ENCODE measurements at regions not wholly inside any gene's neighbourhood (a gene's known extent, or its start where the extent isn't known, plus 50 kb on each side); places are given as distances from the start of the nearest gene placed in this dataset.

GRCh38 chr9:115369322-115369957 is 251.5 kb upstream of the TNC start:
- Histone ChIP-seq H3K27ac (ENCODE audit: low read length) (no peak overlapping the region), H3K36me3 (ENCODE audit: control insufficient read depth, insufficient read depth, low read length) (no peaks in the 10 kb centered on the region; the same call in 1 of the 2 replicates), H3K4me3 (ENCODE audit: low read depth in 2 of 2, low read length in 2 of 2) (no peak overlapping the region), H3K4me1 (ENCODE audit: control insufficient read depth, insufficient read depth, low read length) (no peaks in the 10 kb centered on the region; the same call in 1 of the 2 replicates), H3K9me3 (ENCODE audit: control insufficient read depth, insufficient read depth, low read depth, low read length) (no peaks in the 10 kb centered on the region), H3K27me3 (ENCODE audit: control insufficient read depth, insufficient read depth, low read length) (no peaks in the 10 kb centered on the region)
- in situ Hi-C loops (cut with HindIII; ENCODE audit: low pct_unique_long_range_greater_than_20kb, low sequenced_read_pairs) (no loop called here), intact Hi-C loops (cut with micrococcal nuclease; ENCODE audit: unreplicated experiment) (no loop called here)
- ChIA-PET POLR2A (interaction anchor here (0.7 kb wide), 1 partner anchor 10 kb away, joined by 3 read pairs; no protein-coding TSS in a partner anchor), CTCF (no interaction called here)
- ATAC-seq (no peak), DNase-seq (ENCODE audit: low read depth, low spot score) (no peak)
- BruUV-seq (replicated peaks), result no TSS peak
- TF ChIP-seq SIN3A (IDR thresholded peaks at IDR 0.05; ENCODE audit: borderline replicate concordance, insufficient read depth, low read depth, low read length) (no peak), TCF7L2 (IDR thresholded peaks at IDR 0.05; ENCODE audit: low read depth, low read length) (peak; percentile 74)

GRCh38 chr9:115373000-115373709 is 255.2 kb upstream of the TNC start:
- POLR2A ChIA-PET, result no interaction called here
- in situ Hi-C loops (cut with HindIII; ENCODE audit: low pct_unique_long_range_greater_than_20kb, low sequenced_read_pairs), result no loop called here
- H3K4me1 ChIP-seq (ENCODE audit: control insufficient read depth, insufficient read depth, low read length), result no peaks in the 10 kb centered on the region; the same call in 1 of the 2 replicates
- no peak overlapping the region for H3K4me3 ChIP-seq (ENCODE audit: low read depth in 2 of 2, low read length in 2 of 2)
- H3K27ac ChIP-seq (ENCODE audit: low read length), result no peak overlapping the region
- H3K27me3 ChIP-seq (ENCODE audit: control insufficient read depth, insufficient read depth, low read length), result no peaks in the 10 kb centered on the region
- no peaks in the 10 kb centered on the region; the same call in 1 of the 2 replicates for H3K36me3 ChIP-seq (ENCODE audit: control insufficient read depth, insufficient read depth, low read length)
- TF ChIP-seq CTCF (IDR thresholded peaks at IDR 0.05) (no peak), TCF7L2 (IDR thresholded peaks at IDR 0.05; ENCODE audit: low read depth, low read length) (no peak), REST (IDR thresholded peaks at IDR 0.05; ENCODE audit: insufficient read depth in 1 of 2, low read depth in 2 of 2, low read length in 1 of 2) (no peak)
- ATAC-seq (peak; percentile 93), DNase-seq (ENCODE audit: low read depth, low spot score) (peak; percentile 74)
- CTCF ChIA-PET, result no interaction called here
- BruUV-seq (replicated peaks), result no TSS peak
- H3K9me3 ChIP-seq (ENCODE audit: control insufficient read depth, insufficient read depth, low read depth, low read length), result no peaks in the 10 kb centered on the region
- intact Hi-C loops (cut with micrococcal nuclease; ENCODE audit: unreplicated experiment), result no loop called here

GRCh38 chr9:115373710-115374045 is 255.7 kb upstream of the TNC start:
- H3K27me3 ChIP-seq (ENCODE audit: control insufficient read depth, insufficient read depth, low read length), result no peaks in the 10 kb centered on the region
- peak; percentile 66 for ATAC-seq
- H3K9me3 ChIP-seq (ENCODE audit: control insufficient read depth, insufficient read depth, low read depth, low read length), result no peaks in the 10 kb centered on the region
- TF ChIP-seq SIN3A (IDR thresholded peaks at IDR 0.05; ENCODE audit: borderline replicate concordance, insufficient read depth, low read depth, low read length), result no peak
- no peak for TF ChIP-seq CTCF (IDR thresholded peaks at IDR 0.05)
- TF ChIP-seq TCF7L2 (IDR thresholded peaks at IDR 0.05; ENCODE audit: low read depth, low read length), result no peak
- TF ChIP-seq REST (IDR thresholded peaks at IDR 0.05; ENCODE audit: insufficient read depth in 1 of 2, low read depth in 2 of 2, low read length in 1 of 2), result no peak
- no peak for TF ChIP-seq POLR2AphosphoS5 (IDR thresholded peaks at IDR 0.05; ENCODE audit: low read depth, low read length)
- in situ Hi-C loops (cut with HindIII; ENCODE audit: low pct_unique_long_range_greater_than_20kb, low sequenced_read_pairs) (no loop called here), intact Hi-C loops (cut with micrococcal nuclease; ENCODE audit: unreplicated experiment) (no loop called here)
- H3K27ac ChIP-seq (ENCODE audit: low read length), result no peak overlapping the region
- no peaks in the 10 kb centered on the region; the same call in 1 of the 2 replicates for H3K4me1 ChIP-seq (ENCODE audit: control insufficient read depth, insufficient read depth, low read length)
- BruUV-seq (replicated peaks), result no TSS peak
- ChIA-PET POLR2A (no interaction called here), CTCF (no interaction called here)
- no peak overlapping the region for H3K4me3 ChIP-seq (ENCODE audit: low read depth in 2 of 2, low read length in 2 of 2)
- no peaks in the 10 kb centered on the region; the same call in 1 of the 2 replicates for H3K36me3 ChIP-seq (ENCODE audit: control insufficient read depth, insufficient read depth, low read length)
- DNase-seq (ENCODE audit: low read depth, low spot score), result no peak
